Neutrophil (primary cell): ENCODE measurements at regions not wholly inside any gene's neighbourhood (a gene's known extent, or its start where the extent isn't known, plus 50 kb on each side); places are given as distances from the start of the nearest gene placed in this dataset.
"Not testable (repeated sequence)": the region's sequence is repeated elsewhere in the genome, so short reads cannot be mapped to it uniquely, and the experiment has no call there.

ENCODE experiments used
- H3K27ac ChIP-seq: fragments of 200-600 bp; sonication (generic); 2 replicates; pipeline ENCODE4 v1.5.1; 2016; ENCODE audit warnings: mild to moderate bottlenecking, moderate library complexity
- H3K27me3 ChIP-seq: fragments of 200-600 bp; sonication (generic); 2 replicates; pipeline ENCODE4 v1.6.0; 2016; ENCODE audit warnings: mild to moderate bottlenecking
- H3K36me3 ChIP-seq: fragments of 200-600 bp; sonication (generic); 2 replicates; pipeline ENCODE4 v1.5.1; 2017
- H3K4me1 ChIP-seq, 2 experiments: fragments of 200-600 bp in 1 of 2; sonication (generic) in 1 of 2; 1 replicate in 1 of 2; 2 replicates in 1 of 2; pipeline versions ENCODE4 v1.5.1 to v1.6.1; 2013 to 2016; ENCODE audit warnings: low read depth in 1 of 2, low read length in 1 of 2, mild to moderate bottlenecking in 1 of 2, moderate library complexity in 1 of 2; ENCODE audit not compliant: control insufficient read depth in 1 of 2, insufficient read depth in 1 of 2
- H3K4me3 ChIP-seq, 2 experiments: fragments of 200-600 bp in 1 of 2; sonication (generic) in 1 of 2; 1 replicate in 1 of 2; 2 replicates in 1 of 2; pipeline ENCODE4 v1.5.1; 2013 to 2016; ENCODE audit warnings: low read depth in 1 of 2, low read length in 1 of 2, mild to moderate bottlenecking in 1 of 2, moderate library complexity in 1 of 2
- H3K9me3 ChIP-seq: fragments of 200-600 bp; sonication (generic); 2 replicates; pipeline ENCODE4 v1.5.1; 2016
- TF ChIP-seq, protein P1 (sequence below): fragments of 200-600 bp; sonication (generic); IDR thresholded peaks from 2 replicates; pipeline ENCODE4 v1.5.1; 2016; ENCODE audit warnings: antibody characterized with exemption

DNA sequence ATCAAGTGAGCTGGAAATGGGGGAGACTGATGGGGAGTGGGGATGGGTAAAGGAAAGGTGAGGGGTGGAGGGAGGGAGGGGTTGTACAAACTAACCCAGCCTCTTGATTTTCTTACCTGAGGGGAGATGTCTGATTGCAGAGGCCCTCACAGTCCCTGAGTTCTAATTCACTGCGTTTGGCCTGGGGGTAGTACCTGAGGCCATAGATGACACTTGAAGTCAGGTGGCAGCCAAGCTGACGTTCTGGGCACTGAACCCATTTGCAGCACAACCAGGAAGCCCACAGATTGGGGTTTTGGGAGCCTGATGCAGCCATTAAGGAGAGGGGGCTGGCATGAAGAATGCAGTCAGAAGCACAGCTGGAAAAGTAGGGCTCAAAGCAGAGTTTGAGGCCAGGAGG lies 153.8 kb upstream of the DTNBP1 start:
- Histone ChIP-seq H3K4me3 (no peak overlapping the region), H3K4me1 (no peaks in the 10 kb centered on the region), H3K9me3 (no peaks in the 10 kb centered on the region), H3K27me3 (no peaks in the 10 kb centered on the region), H3K36me3 (no peaks in the 10 kb centered on the region), H3K27ac (no peak overlapping the region)
- TF ChIP-seq, protein P1, sequence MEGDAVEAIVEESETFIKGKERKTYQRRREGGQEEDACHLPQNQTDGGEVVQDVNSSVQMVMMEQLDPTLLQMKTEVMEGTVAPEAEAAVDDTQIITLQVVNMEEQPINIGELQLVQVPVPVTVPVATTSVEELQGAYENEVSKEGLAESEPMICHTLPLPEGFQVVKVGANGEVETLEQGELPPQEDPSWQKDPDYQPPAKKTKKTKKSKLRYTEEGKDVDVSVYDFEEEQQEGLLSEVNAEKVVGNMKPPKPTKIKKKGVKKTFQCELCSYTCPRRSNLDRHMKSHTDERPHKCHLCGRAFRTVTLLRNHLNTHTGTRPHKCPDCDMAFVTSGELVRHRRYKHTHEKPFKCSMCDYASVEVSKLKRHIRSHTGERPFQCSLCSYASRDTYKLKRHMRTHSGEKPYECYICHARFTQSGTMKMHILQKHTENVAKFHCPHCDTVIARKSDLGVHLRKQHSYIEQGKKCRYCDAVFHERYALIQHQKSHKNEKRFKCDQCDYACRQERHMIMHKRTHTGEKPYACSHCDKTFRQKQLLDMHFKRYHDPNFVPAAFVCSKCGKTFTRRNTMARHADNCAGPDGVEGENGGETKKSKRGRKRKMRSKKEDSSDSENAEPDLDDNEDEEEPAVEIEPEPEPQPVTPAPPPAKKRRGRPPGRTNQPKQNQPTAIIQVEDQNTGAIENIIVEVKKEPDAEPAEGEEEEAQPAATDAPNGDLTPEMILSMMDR: no peak

DNA sequence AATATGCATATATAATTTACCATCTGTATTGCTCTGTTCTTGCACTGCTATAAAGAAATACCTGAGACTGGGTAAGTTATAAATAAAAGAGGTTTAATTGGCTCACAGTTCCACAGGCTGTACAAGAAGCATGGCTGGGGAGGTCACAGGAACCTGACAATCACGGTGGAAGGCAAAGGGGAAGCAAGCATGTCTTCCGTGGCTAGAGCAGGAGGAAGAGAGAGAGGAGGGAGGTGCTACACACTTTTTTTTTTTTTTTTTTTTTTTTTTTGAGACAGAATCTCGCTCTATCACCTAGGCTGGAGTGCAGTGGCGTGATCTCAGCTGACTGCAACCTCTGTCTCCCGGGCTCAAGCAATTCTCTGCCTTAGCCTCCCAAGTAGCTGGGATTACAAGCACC lies 150.9 kb upstream of the DTNBP1 start:
- not testable (repeated sequence) for H3K27me3 ChIP-seq, H3K9me3 ChIP-seq, H3K4me1 ChIP-seq, H3K36me3 ChIP-seq, H3K4me3 ChIP-seq, H3K27ac ChIP-seq

DNA sequence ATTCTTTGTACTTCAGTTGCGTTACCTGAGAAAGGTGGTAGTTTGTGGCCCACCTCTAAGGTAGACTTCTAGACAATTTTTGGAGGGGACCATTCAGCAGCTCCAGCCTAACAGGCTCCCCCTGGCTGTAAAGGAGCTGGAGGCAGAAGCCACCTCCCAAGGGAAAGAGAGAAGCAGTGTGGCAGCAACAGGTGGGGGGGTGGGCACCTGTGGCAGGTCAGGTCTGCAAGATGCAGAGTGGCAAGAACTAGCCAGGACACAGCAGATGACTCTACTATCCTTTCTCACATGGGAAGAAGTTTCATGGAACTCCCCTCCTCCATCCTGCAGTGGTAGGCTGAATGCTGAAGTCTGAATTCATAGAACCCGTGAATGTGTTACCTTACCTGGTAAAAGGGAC lies 148.3 kb upstream of the DTNBP1 start:
- Histone ChIP-seq H3K27ac (no peak overlapping the region), H3K4me1 (no peaks in the 10 kb centered on the region), H3K36me3 (no peaks in the 10 kb centered on the region), H3K4me3 (no peak overlapping the region), H3K9me3 (no peaks in the 10 kb centered on the region), H3K27me3 (no peaks in the 10 kb centered on the region)
- TF ChIP-seq, protein P1: no peak

DNA sequence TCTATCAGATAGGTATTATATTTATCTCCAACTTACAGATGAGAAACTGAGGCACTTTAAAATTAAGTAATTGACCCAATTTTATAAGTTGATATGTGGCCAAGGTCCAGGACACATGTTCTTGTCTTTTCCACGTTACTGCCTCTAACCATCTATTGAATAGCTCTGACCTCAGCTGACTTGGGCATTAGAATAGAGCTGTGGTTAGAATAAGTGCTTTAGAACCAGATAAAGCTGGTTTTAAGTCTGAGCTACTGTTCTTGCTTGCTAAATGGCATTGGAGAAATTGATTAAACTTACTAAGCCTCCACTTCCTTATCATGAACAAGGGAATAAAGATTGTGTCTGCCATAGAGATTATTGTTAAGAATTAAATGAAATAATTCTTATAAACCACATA lies 147.8 kb upstream of the DTNBP1 start:
- Histone ChIP-seq H3K27ac (no peak overlapping the region), H3K9me3 (no peaks in the 10 kb centered on the region), H3K27me3 (no peaks in the 10 kb centered on the region), H3K4me1 (no peaks in the 10 kb centered on the region), H3K36me3 (no peaks in the 10 kb centered on the region), H3K4me3 (no peak overlapping the region)
- TF ChIP-seq, protein P1: no peak

DNA sequence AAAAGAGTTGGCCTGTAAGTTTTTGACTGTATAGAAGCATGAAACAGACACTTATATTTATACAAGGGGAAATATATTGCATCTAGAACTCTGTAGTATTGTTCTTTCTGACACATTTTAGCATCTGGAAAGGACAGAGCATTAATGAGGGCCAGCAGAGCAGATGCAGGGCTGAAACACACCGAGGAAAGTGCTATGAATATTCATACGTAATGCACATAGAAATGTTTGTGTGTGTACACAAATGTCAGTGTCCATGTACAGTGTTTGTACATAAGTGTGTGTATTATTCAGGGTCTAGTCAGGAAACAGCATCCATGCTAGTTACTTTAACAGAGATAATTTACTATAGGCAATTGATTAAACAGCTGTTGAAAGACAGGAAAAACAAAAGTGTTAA lies 146.5 kb upstream of the DTNBP1 start:
- H3K27me3 ChIP-seq: no peaks in the 10 kb centered on the region
- TF ChIP-seq, protein P1: no peak
- no peaks in the 10 kb centered on the region for H3K36me3 ChIP-seq

DNA sequence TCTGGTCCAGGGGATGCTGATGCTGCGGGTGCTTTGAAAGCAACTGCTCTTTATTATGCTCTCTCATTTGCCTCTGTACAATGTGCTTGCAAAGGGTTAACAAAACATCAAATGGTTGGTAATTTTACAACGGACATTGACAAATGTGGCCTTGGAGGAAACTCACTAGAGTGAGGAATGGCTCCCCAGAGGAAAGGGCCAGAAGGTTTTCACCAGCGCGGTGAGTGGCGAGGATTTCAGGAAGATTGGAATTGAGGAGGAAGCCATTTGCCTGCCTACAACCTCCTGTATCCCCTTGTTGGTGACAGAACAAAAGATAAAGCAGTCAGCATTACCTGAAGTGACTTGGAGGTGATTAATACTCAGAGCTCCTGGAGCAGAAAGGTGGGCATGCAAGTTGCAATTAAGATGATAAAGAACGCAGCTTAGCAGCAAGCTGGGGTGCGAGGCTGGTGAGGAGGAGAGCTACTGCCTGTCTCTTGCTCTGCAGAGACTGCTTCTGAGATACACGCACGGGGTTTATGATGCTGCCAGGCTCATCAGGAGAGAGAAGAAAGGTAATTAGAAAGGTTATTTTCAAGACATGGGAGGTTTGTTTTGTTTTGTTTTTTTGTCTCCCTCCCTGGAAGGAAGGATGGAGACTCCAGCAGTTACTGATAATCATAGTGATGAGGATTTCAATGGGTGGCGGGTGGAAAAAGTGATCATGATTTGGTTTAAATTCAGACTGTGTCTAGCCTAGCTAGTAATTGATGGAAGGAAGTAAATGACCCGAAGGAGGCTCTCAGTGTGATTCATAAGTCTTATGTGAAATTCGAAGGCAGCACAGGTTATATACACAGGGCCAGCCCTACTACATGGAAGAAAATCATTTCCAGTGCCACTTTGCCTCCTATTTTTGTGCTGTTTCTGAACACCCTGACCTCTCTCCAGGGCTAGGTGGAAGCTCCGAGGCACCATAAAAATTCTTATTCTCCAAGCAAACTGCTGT lies 141.6 kb upstream of the DTNBP1 start:
- H3K4me3 ChIP-seq: no peak overlapping the region
- H3K9me3 ChIP-seq: no peaks in the 10 kb centered on the region
- no peaks in the 10 kb centered on the region for H3K27me3 ChIP-seq
- H3K27ac ChIP-seq: no peak overlapping the region
- H3K36me3 ChIP-seq: no peaks in the 10 kb centered on the region
- H3K4me1 ChIP-seq: no peaks in the 10 kb centered on the region
- TF ChIP-seq, protein P1: no peak

More for the DNA sequence above, 146.5 kb upstream of the DTNBP1 start:
- Histone ChIP-seq H3K4me1 (no peaks in the 10 kb centered on the region), H3K27ac (no peak overlapping the region), H3K9me3 (no peaks in the 10 kb centered on the region), H3K4me3 (no peak overlapping the region)
